WTC11 (cell line): ENCODE measurements at regions not wholly inside any gene's neighbourhood (a gene's known extent, or its start where the extent isn't known, plus 50 kb on each side); places are given as distances from the start of the nearest gene placed in this dataset.

ENCODE experiments used
- ATAC-seq: fragments of 200-7000 bp; cut with Tn5 transposase; 2 replicates; pipeline ENCODE4 v1.10.0; 2021; ENCODE audit warnings: mild to moderate bottlenecking, moderate library complexity
- CTCF ChIA-PET: fragments of 300-600 bp; sonication (Branson Sonifier 250); formaldehyde crosslinking; loops from one replicate; lab custom pipeline; 2021; ENCODE audit warnings: antibody characterized with exemption; lab: Charles Lee
- POLR2A ChIA-PET: fragments of 350-600 bp; sonication (Branson Sonifier 250); formaldehyde crosslinking; loops from one replicate; lab custom pipeline; 2021; ENCODE audit warnings: antibody characterized with exemption; lab: Charles Lee
- DNase-seq: peaks from one replicate; pipeline ENCODE4 v3.0.0; 2021; ENCODE audit warnings: low spot score
- H3K27ac Mint-ChIP-seq: 2 replicates; pipeline ENCODE4 v1.8.0; 2021; ENCODE audit warnings: mixed read lengths
- H3K27me3 Mint-ChIP-seq: 2 replicates; pipeline ENCODE4 v1.8.0; 2021; ENCODE audit warnings: low read depth, mild to moderate bottlenecking, moderate library complexity, mixed read lengths
- H3K36me3 Mint-ChIP-seq: 2 replicates; pipeline ENCODE4 v1.8.0; 2021; ENCODE audit warnings: mixed read lengths
- H3K4me1 Mint-ChIP-seq: 2 replicates; pipeline ENCODE4 v1.8.0; 2022; ENCODE audit warnings: mixed read lengths
- H3K4me3 Mint-ChIP-seq: 2 replicates; pipeline ENCODE4 v1.8.0; 2021; ENCODE audit warnings: mild to moderate bottlenecking, moderate library complexity, mixed read lengths
- H3K9me3 Mint-ChIP-seq: 2 replicates; pipeline ENCODE4 v1.8.0; 2021; ENCODE audit warnings: mixed read lengths
- AFF4 ChIP-seq: sonication (generic); formaldehyde crosslinking; IDR thresholded peaks from 2 replicates; pipeline ENCODE4 v1.8.1; 2023; ENCODE audit warnings: mild to moderate bottlenecking, missing genetic modification reagents, borderline replicate concordance
- ATF6 ChIP-seq: sonication (generic); formaldehyde crosslinking; IDR thresholded peaks from 2 replicates; pipeline ENCODE4 v1.8.1; 2023; ENCODE audit warnings: mild to moderate bottlenecking, missing genetic modification reagents
- CREM ChIP-seq: sonication (generic); formaldehyde crosslinking; IDR thresholded peaks from 2 replicates; pipeline ENCODE4 v1.8.1; 2022; ENCODE audit warnings: mild to moderate bottlenecking, missing genetic modification reagents, moderate library complexity
- ERG ChIP-seq: fragments of 250-450 bp; sonication (Bioruptor Pico); IDR thresholded peaks from 2 replicates; pipeline ENCODE4 v1.8.0; 2021; ENCODE audit warnings: mild to moderate bottlenecking
- ESRRA ChIP-seq: sonication (generic); formaldehyde crosslinking; IDR thresholded peaks from 2 replicates; pipeline ENCODE4 v1.8.1; 2022; ENCODE audit warnings: mild to moderate bottlenecking, missing genetic modification reagents, borderline replicate concordance
- ETV6 ChIP-seq: sonication (generic); formaldehyde crosslinking; IDR thresholded peaks from 2 replicates; pipeline ENCODE4 v1.8.1; 2022; ENCODE audit warnings: mild to moderate bottlenecking, missing genetic modification reagents
- FOXK1 ChIP-seq: sonication (generic); formaldehyde crosslinking; IDR thresholded peaks from 2 replicates; pipeline ENCODE4 v1.8.0; 2022; ENCODE audit warnings: mild to moderate bottlenecking, moderate library complexity, missing genetic modification reagents
- FOXP1 ChIP-seq: sonication (generic); formaldehyde crosslinking; IDR thresholded peaks from 2 replicates; pipeline ENCODE4 v1.8.0; 2022; ENCODE audit warnings: missing genetic modification reagents, mild to moderate bottlenecking, moderate library complexity, borderline replicate concordance
- FOXP4 ChIP-seq: sonication (generic); formaldehyde crosslinking; IDR thresholded peaks from 2 replicates; pipeline ENCODE4 v1.8.0; 2022; ENCODE audit warnings: mild to moderate bottlenecking, missing genetic modification reagents
- HMGA2 ChIP-seq: fragments of 250-450 bp; sonication (Bioruptor Pico); IDR thresholded peaks from 2 replicates; pipeline ENCODE4 v1.4.0; 2021; ENCODE audit warnings: mild to moderate bottlenecking, moderate library complexity
- NR2C2 ChIP-seq: sonication (generic); formaldehyde crosslinking; IDR thresholded peaks from 2 replicates; pipeline ENCODE4 v1.8.0; 2022; ENCODE audit warnings: mild to moderate bottlenecking, missing genetic modification reagents
- RORB ChIP-seq: fragments of 250-450 bp; sonication (Bioruptor Pico); IDR thresholded peaks from 2 replicates; pipeline ENCODE4 v1.9.0; 2021; ENCODE audit warnings: mild to moderate bottlenecking
- SMAD3 ChIP-seq: sonication (generic); formaldehyde crosslinking; IDR thresholded peaks from 2 replicates; pipeline ENCODE4 v1.8.0; 2022; ENCODE audit warnings: missing genetic modification reagents, mild to moderate bottlenecking, borderline replicate concordance
- TEAD4 ChIP-seq: sonication (generic); formaldehyde crosslinking; IDR thresholded peaks from 2 replicates; pipeline ENCODE4 v1.8.0; 2022; ENCODE audit warnings: mild to moderate bottlenecking, missing genetic modification reagents
- USF1 ChIP-seq: sonication (generic); formaldehyde crosslinking; IDR thresholded peaks from 2 replicates; pipeline ENCODE4 v1.8.0; 2022; ENCODE audit warnings: mild to moderate bottlenecking, missing genetic modification reagents
- ZMAT4 ChIP-seq: fragments of 250-450 bp; sonication (Bioruptor Pico); IDR thresholded peaks from 2 replicates; pipeline ENCODE4 v1.9.0; 2021; ENCODE audit warnings: mild to moderate bottlenecking
- ZNF232 ChIP-seq: sonication (generic); formaldehyde crosslinking; IDR thresholded peaks from 2 replicates; pipeline ENCODE4 v1.8.0; 2022; ENCODE audit warnings: mild to moderate bottlenecking, missing genetic modification reagents
- ZNF317 ChIP-seq: sonication (generic); formaldehyde crosslinking; IDR thresholded peaks from 2 replicates; pipeline ENCODE4 v1.8.1; 2023; ENCODE audit warnings: low read depth, mild to moderate bottlenecking, moderate library complexity, missing genetic modification reagents, borderline replicate concordance
- ZNF425 ChIP-seq: fragments of 250-450 bp; sonication (Bioruptor Pico); conservative IDR thresholded peaks from 2 replicates; pipeline ENCODE4 v1.9.0; 2021; ENCODE audit warnings: mild to moderate bottlenecking

GRCh38 chr4:71941001-71941400 is 90.8 kb upstream of the NPFFR2 start:
- Mint-ChIP-seq H3K4me3 (no peak overlapping the region), H3K9me3 (peaks cover 32% of the 10 kb centered on the region), H3K36me3 (peaks cover 31% of the 10 kb centered on the region), H3K4me1 (peaks cover 11% of the 10 kb centered on the region), H3K27ac (no peak overlapping the region; the same call in 1 of the 2 replicates), H3K27me3 (no peaks in the 10 kb centered on the region; the same call in 1 of the 2 replicates)
- ChIA-PET POLR2A (no interaction called here), CTCF (no interaction called here)
- DNase-seq (peak; percentile 22), ATAC-seq (peak; percentile 78)
- TF ChIP-seq CREM (CRISPR knock-in tag) (no peak), FOXK1 (CRISPR knock-in tag) (0 out of 2 replicates have a peak, but pooled peaks have one; percentile 29)

- H3K27ac Mint-ChIP-seq = no peak overlapping the region
- H3K9me3 Mint-ChIP-seq = peaks cover 70% of the 10 kb centered on the region
- H3K4me1 Mint-ChIP-seq = peaks cover 9% of the 10 kb centered on the region
- TF ChIP-seq ETV6 (CRISPR knock-in tag) (no peak), AFF4 (CRISPR knock-in tag) (no peak), ZNF425 (no peak), ZNF317 (no peak), RORB (no peak), FOXP4 (CRISPR knock-in tag) (no peak)
- DNase-seq = no peak
- H3K36me3 Mint-ChIP-seq = peaks cover 69% of the 10 kb centered on the region
- ATAC-seq = no peak
- ChIA-PET CTCF (no interaction called here), POLR2A (no interaction called here)
- no peaks in the 10 kb centered on the region; the same call in 1 of the 2 replicates for H3K27me3 Mint-ChIP-seq
- no peak overlapping the region for H3K4me3 Mint-ChIP-seq
These were observed 86.8 kb upstream of the NPFFR2 start for GRCh38 chr4:71944956-71945355.

- no peak for ATAC-seq
- POLR2A ChIA-PET = no interaction called here
- CTCF ChIA-PET = no interaction called here
- TF ChIP-seq ATF6 (CRISPR knock-in tag) (no peak), ESRRA (no peak), SMAD3 (CRISPR knock-in tag) (no peak), NR2C2 (CRISPR knock-in tag) (no peak), ZNF232 (no peak), USF1 (CRISPR knock-in tag) (no peak), ZMAT4 (no peak), ZNF317 (no peak), FOXP1 (no peak), HMGA2 (CRISPR knock-in tag) (no peak), TEAD4 (CRISPR knock-in tag) (no peak), ERG (CRISPR knock-in tag) (no peak)
These were observed 86.0 kb upstream of the NPFFR2 start for GRCh38 chr4:71945791-71946190.

More at GRCh38 chr4:71945791-71946190, 86.0 kb upstream of the NPFFR2 start:
- DNase-seq = no peak
- Mint-ChIP-seq H3K27ac (no peak overlapping the region), H3K9me3 (peaks cover 78% of the 10 kb centered on the region), H3K4me3 (no peak overlapping the region), H3K4me1 (peaks cover 8% of the 10 kb centered on the region), H3K27me3 (no peaks in the 10 kb centered on the region; the same call in 1 of the 2 replicates), H3K36me3 (peaks cover 78% of the 10 kb centered on the region)
